HCT116 (cell line): ENCODE measurements at regions not wholly inside any gene's neighbourhood (a gene's known extent, or its start where the extent isn't known, plus 50 kb on each side); places are given as distances from the start of the nearest gene placed in this dataset.

Experiments used
- ATAC-seq: fragments of 200-7000 bp; cut with Tn5 transposase; 2 replicates; pipeline ENCODE4 v1.9.1; 2020; ENCODE audit warnings: mild to moderate bottlenecking, moderate library complexity
- BruUV-seq: library from RNA; stranded (reverse); fragments of 400-500 nt; replicated peaks from 2 replicates; lab custom pipeline; 2021; lab: Mats Ljungman, UMichigan
- CTCF ChIA-PET: fragments of 300-600 bp; sonication (Branson Sonifier 250); formaldehyde crosslinking; loops from one replicate; lab custom pipeline; 2021; ENCODE audit warnings: antibody characterized with exemption; lab: Charles Lee
- POLR2A ChIA-PET: fragments of 300-600, 350-600 bp; sonication (Branson Sonifier 250); formaldehyde crosslinking; loops from one replicate; lab custom pipeline; 2021; ENCODE audit warnings: antibody characterized with exemption; lab: Charles Lee
- RAD21 ChIA-PET, 2 experiments: fragments of 300-600 bp; sonication (Branson Sonifier 250); formaldehyde crosslinking; loops; one replicate each; lab custom pipeline; 2023; ENCODE audit warnings: low total read pairs in 2 of 2; ENCODE audit not compliant: uncharacterized antibody in 2 of 2, unreplicated experiment in 2 of 2, low non-redundant PET in 1 of 2; lab: Charles Lee
- DNase-seq: peaks from one replicate; pipeline ENCODE4 v3.0.0-alpha.2; 2010; ENCODE audit warnings: low read depth, low spot score
- H2AFZ ChIP-seq: fragments of 200-600 bp; shearing (Covaris generic), sonication (generic); 2 replicates; pipeline ENCODE4 v1.6.1; 2017; ENCODE audit warnings: low read depth, mixed run types, mixed read lengths, antibody characterized with exemption, low read length; ENCODE audit not compliant: poor library complexity, severe bottlenecking
- H3K27ac ChIP-seq: 2 replicates; pipeline ENCODE4 v1.5.1; 2012; ENCODE audit warnings: low read depth, low read length
- H3K27me3 ChIP-seq: fragments of 200-600 bp; sonication (generic); 2 replicates; pipeline ENCODE4 v1.6.1; 2016; ENCODE audit warnings: mixed run types, low read length, mixed read lengths; ENCODE audit not compliant: insufficient read depth
- H3K36me3 ChIP-seq, 2 experiments: fragments of 200-500 bp in 1 of 2; fragments of 200-600 bp in 1 of 2; sonication (Bioruptor generic) in 1 of 2; sonication (generic) in 1 of 2; 2 replicates each; pipeline versions ENCODE4 v1.5.1 to v1.6.1; 2014 to 2016; ENCODE audit warnings: low read length in 2 of 2, inconsistent platforms in 1 of 2, mixed read lengths in 1 of 2, mixed run types in 1 of 2; ENCODE audit not compliant: insufficient read depth in 2 of 2, control insufficient read depth in 1 of 2
- H3K4me1 ChIP-seq, 2 experiments: fragments of 200-600 bp in 1 of 2; sonication (generic) in 1 of 2; 2 replicates each; pipeline versions ENCODE4 v1.5.1 to v1.6.1; 2012 to 2017; ENCODE audit warnings: low read length in 2 of 2, inconsistent platforms in 1 of 2, mild to moderate bottlenecking in 1 of 2, mixed read lengths in 1 of 2, mixed run types in 1 of 2, moderate library complexity in 1 of 2; ENCODE audit not compliant: insufficient read depth in 2 of 2, control insufficient read depth in 1 of 2
- H3K4me2 ChIP-seq: fragments of 200-600 bp; sonication (generic); 2 replicates; pipeline ENCODE4 v1.6.1; 2017; ENCODE audit warnings: mixed run types, low read length, mixed read lengths
- H3K4me3 ChIP-seq, 2 experiments: fragments of 200-600 bp in 1 of 2; sonication (generic) in 1 of 2; replicated peaks in 1 of 2; 2 replicates each; pipeline ENCODE4 v1.5.1; 2011 to 2016; ENCODE audit warnings: low read length in 2 of 2, control low read depth in 1 of 2, low read depth in 1 of 2, mild to moderate bottlenecking in 1 of 2, mixed read lengths in 1 of 2, mixed run types in 1 of 2
- H3K79me2 ChIP-seq: fragments of 200-600 bp; sonication (generic); 2 replicates; pipeline ENCODE4 v1.6.1; 2017; ENCODE audit warnings: mild to moderate bottlenecking, mixed run types, low read length, moderate library complexity, mixed read lengths; ENCODE audit not compliant: insufficient read depth
- H3K9ac ChIP-seq: fragments of 200-600 bp; sonication (generic); 2 replicates; pipeline ENCODE4 v1.6.1; 2016; ENCODE audit warnings: low read length, mixed read lengths
- H3K9me2 ChIP-seq: fragments of 200-600 bp; sonication (generic), shearing (Covaris generic); 2 replicates; pipeline ENCODE4 v1.6.1; 2017; ENCODE audit warnings: mixed run types, mild to moderate bottlenecking, moderate library complexity; ENCODE audit not compliant: insufficient read depth
- H3K9me3 ChIP-seq, 2 experiments: fragments of 200-500 bp in 1 of 2; fragments of 200-600 bp in 1 of 2; sonication (Bioruptor generic) in 1 of 2; sonication (generic) in 1 of 2; 2 replicates each; pipeline ENCODE4 v1.6.1; 2014 to 2017; ENCODE audit warnings: low read length in 2 of 2, mixed read lengths in 2 of 2, inconsistent platforms in 1 of 2, low read depth in 1 of 2, mild to moderate bottlenecking in 1 of 2, mixed run types in 1 of 2, moderate library complexity in 1 of 2; ENCODE audit not compliant: control insufficient read depth in 1 of 2, insufficient read depth in 1 of 2
- H4K20me1 ChIP-seq: fragments of 200-600 bp; sonication (generic), shearing (Covaris generic); 2 replicates; pipeline ENCODE4 v1.6.1; 2017; ENCODE audit warnings: mixed run types, mild to moderate bottlenecking, moderate library complexity; ENCODE audit not compliant: insufficient read depth
- EZH2 ChIP-seq: fragments of 200-600 bp; sonication (generic); IDR thresholded peaks from 2 replicates; pipeline ENCODE4 v1.6.1; 2017; ENCODE audit warnings: antibody characterized with exemption, mixed run types
- POLR2A ChIP-seq: IDR thresholded peaks from 2 replicates; pipeline ENCODE4 v1.7.0; 2011; ENCODE audit warnings: borderline replicate concordance; ENCODE audit not compliant: insufficient read depth, insufficient read length; ENCODE audit errors: extremely low read depth
- REST ChIP-seq: IDR thresholded peaks from 2 replicates; pipeline ENCODE4 v1.6.1; 2012; ENCODE audit warnings: low read depth
- SIN3A ChIP-seq: IDR thresholded peaks from 2 replicates; pipeline ENCODE4 v1.6.1; 2012; ENCODE audit warnings: low read depth
- SP1 ChIP-seq: IDR thresholded peaks from 2 replicates; pipeline ENCODE4 v1.6.1; 2012; ENCODE audit warnings: low read depth
- intact Hi-C: fragments of 100-400 bp; cut with micrococcal nuclease; formaldehyde crosslinking; loops from 2 replicates; pipeline ENCODE4 v1.10.0; 2022

GRCh38 chr9:71253011-71253410, 131.6 kb upstream of the TRPM3 start:
- H4K20me1 ChIP-seq, result no peaks in the 10 kb centered on the region
- H3K4me3 ChIP-seq, result no peak overlapping the region
- ChIA-PET RAD21 (no interaction called here), POLR2A (no interaction called here), CTCF (no interaction called here)
- H3K79me2 ChIP-seq, result no peaks in the 10 kb centered on the region
- no peaks in the 10 kb centered on the region for H3K9me3 ChIP-seq
- no peaks in the 10 kb centered on the region for H3K4me1 ChIP-seq
- H3K36me3 ChIP-seq, result no peaks in the 10 kb centered on the region
- H2AFZ ChIP-seq, result no peak overlapping the region
- intact Hi-C loops, result no loop called here
- H3K27me3 ChIP-seq, result no peaks in the 10 kb centered on the region
- TF ChIP-seq EZH2 (no peak), REST (no peak), SP1 (no peak)
- H3K4me2 ChIP-seq, result no peak overlapping the region
- no peak overlapping the region for H3K9ac ChIP-seq
- BruUV-seq, result no TSS peak
- DNase-seq (no peak), ATAC-seq (no peak)
- no peaks in the 10 kb centered on the region for H3K9me2 ChIP-seq
- H3K27ac ChIP-seq, result no peak overlapping the region

- RAD21 ChIA-PET, result no interaction called here
- Histone ChIP-seq H3K4me3 (no peak overlapping the region), H3K4me2 (no peak overlapping the region), H4K20me1 (no peaks in the 10 kb centered on the region), H3K9me3 (no peaks in the 10 kb centered on the region), H3K27ac (no peak overlapping the region), H3K9me2 (no peaks in the 10 kb centered on the region), H3K27me3 (no peaks in the 10 kb centered on the region), H3K36me3 (no peaks in the 10 kb centered on the region), H3K79me2 (no peaks in the 10 kb centered on the region), H3K4me1 (no peaks in the 10 kb centered on the region), H2AFZ (no peak overlapping the region), H3K9ac (no peak overlapping the region)
- no TSS peak for BruUV-seq
- no peak for DNase-seq
- intact Hi-C loops, result no loop called here
- ATAC-seq, result no peak
- TF ChIP-seq SIN3A, result no peak
- TF ChIP-seq POLR2A, result no peak
- CTCF ChIA-PET, result interaction anchor here (1.8 to 4.4 kb wide), 2 partner anchors 326 to 612 kb away, joined by 6 to 75 read pairs; no protein-coding TSS in a partner anchor
- POLR2A ChIA-PET, result interaction anchor here (0.7 kb wide), 1 partner anchor 610 kb away, joined by 3 read pairs; no protein-coding TSS in a partner anchor
Measured at GRCh38 chr9:71250581-71250980, 129.2 kb upstream of the TRPM3 start.
